ENCODE measurements at regions not wholly inside any gene's neighbourhood (a gene's known extent, or its start where the extent isn't known, plus 50 kb on each side); places are given as distances from the start of the nearest gene placed in this dataset.

GRCh38 chr18:64474773-64475172, 325.9 kb upstream of the LINC00305 start:
- H3K36me3 ChIP-seq (replicated peaks in 1 of 2; ENCODE audit: insufficient read depth in 1 of 2, low read depth in 2 of 2) = no peaks in the 10 kb centered on the region
- H3K4me1 ChIP-seq = no peaks in the 10 kb centered on the region
- no peak overlapping the region for H3K4me3 ChIP-seq
- ATAC-seq = no peak
- H3K27ac ChIP-seq = no peak overlapping the region
- TF ChIP-seq POLR2A (IDR thresholded peaks at IDR 0.05) (no peak), CTCF (IDR thresholded peaks at IDR 0.05) (no peak)
- WGBS, 2 donors = 38 to 43% methylated on average over 7 of the region's 7 CpGs
- no peak for DNase-seq
- intact Hi-C loops (cut with DNase I) = no loop called here
- H3K27me3 ChIP-seq = no peaks in the 10 kb centered on the region
- no peaks in the 10 kb centered on the region for H3K9me3 ChIP-seq

GRCh38 chr18:64474255-64474654, 325.4 kb upstream of the LINC00305 start:
- Histone ChIP-seq H3K4me1 (no peaks in the 10 kb centered on the region), H3K27me3 (no peaks in the 10 kb centered on the region), H3K36me3 (replicated peaks in 1 of 2; ENCODE audit: insufficient read depth in 1 of 2, low read depth in 2 of 2) (no peaks in the 10 kb centered on the region), H3K9me3 (no peaks in the 10 kb centered on the region), H3K27ac (no peak overlapping the region), H3K4me3 (no peak overlapping the region)
- 37 to 40% methylated on average over 2 of the region's 2 CpGs for WGBS, 2 donors
- no peak for TF ChIP-seq POLR2A (IDR thresholded peaks at IDR 0.05)
- TF ChIP-seq CTCF (IDR thresholded peaks at IDR 0.05) = no peak
- intact Hi-C loops (cut with DNase I) = no loop called here
- DNase-seq = no peak
- no peak for ATAC-seq

GRCh38 chr18:64449434-64449833, 300.5 kb upstream of the LINC00305 start:
- ATAC-seq (no peak), DNase-seq (no peak)
- Histone ChIP-seq H3K27ac (no peak overlapping the region), H3K4me3 (no peak overlapping the region), H3K9me3 (no peaks in the 10 kb centered on the region), H3K27me3 (no peaks in the 10 kb centered on the region), H3K4me1 (no peaks in the 10 kb centered on the region), H3K36me3 (replicated peaks in 1 of 2; ENCODE audit: insufficient read depth in 1 of 2, low read depth in 2 of 2) (no peaks in the 10 kb centered on the region)
- WGBS, 2 donors = 60 to 70% methylated on average over 1 of the region's 1 CpG
- intact Hi-C loops (cut with DNase I) = no loop called here
- no peak for TF ChIP-seq CTCF (IDR thresholded peaks at IDR 0.05)
- no peak for TF ChIP-seq POLR2A (IDR thresholded peaks at IDR 0.05)

GRCh38 chr18:64444819-64445218, 295.9 kb upstream of the LINC00305 start:
- H3K27ac ChIP-seq = no peak overlapping the region
- no peak for ATAC-seq
- TF ChIP-seq POLR2A (IDR thresholded peaks at IDR 0.05) (no peak), CTCF (IDR thresholded peaks at IDR 0.05) (no peak)
- no peaks in the 10 kb centered on the region for H3K36me3 ChIP-seq (replicated peaks in 1 of 2; ENCODE audit: insufficient read depth in 1 of 2, low read depth in 2 of 2)
- intact Hi-C loops (cut with DNase I) = no loop called here
- WGBS, 2 donors = 39 to 43% methylated on average over 2 of the region's 2 CpGs
- DNase-seq = no peak
- H3K9me3 ChIP-seq = no peaks in the 10 kb centered on the region
- H3K4me3 ChIP-seq = no peak overlapping the region
- H3K4me1 ChIP-seq = no peaks in the 10 kb centered on the region
- H3K27me3 ChIP-seq = no peaks in the 10 kb centered on the region

GRCh38 chr18:64438178-64438577, 289.3 kb upstream of the LINC00305 start:
- H3K4me1 ChIP-seq = no peaks in the 10 kb centered on the region
- 56 to 79% methylated on average over 4 of the region's 4 CpGs for WGBS, 2 donors
- ATAC-seq (no peak), DNase-seq (no peak)
- no peaks in the 10 kb centered on the region for H3K27me3 ChIP-seq
- no peaks in the 10 kb centered on the region for H3K36me3 ChIP-seq (replicated peaks in 1 of 2; ENCODE audit: insufficient read depth in 1 of 2, low read depth in 2 of 2)
- intact Hi-C loops (cut with DNase I) = no loop called here
- TF ChIP-seq POLR2A (IDR thresholded peaks at IDR 0.05) (no peak), CTCF (IDR thresholded peaks at IDR 0.05) (no peak)
- no peak overlapping the region for H3K27ac ChIP-seq
- H3K9me3 ChIP-seq = no peaks in the 10 kb centered on the region
- no peak overlapping the region for H3K4me3 ChIP-seq

All from body of pancreas (tissue), 4 donors.